ENCODE measurements at regions not wholly inside any gene's neighbourhood (a gene's known extent, or its start where the extent isn't known, plus 50 kb on each side); places are given as distances from the start of the nearest gene placed in this dataset.
"Not testable (repeated sequence)": the region's sequence is repeated elsewhere in the genome, so short reads cannot be mapped to it uniquely, and the experiment has no call there.

GRCh38 chr10:106280896-106281460, 883.5 kb downstream of the SORCS1 start:
- DNase-seq = no peak

GRCh38 chr10:106278383-106278782, 886.1 kb downstream of the SORCS1 start:
- DNase-seq = no peak

- DNase-seq = no peak
Measured at GRCh38 chr10:106271237-106271636, 893.3 kb downstream of the SORCS1 start.

GRCh38 chr10:106268000-106268399, 896.5 kb downstream of the SORCS1 start:
- DNase-seq = no peak

- no peak for DNase-seq
Measured at GRCh38 chr10:106267591-106267990, 896.9 kb downstream of the SORCS1 start.

- DNase-seq = not testable (repeated sequence)
Measured at GRCh38 chr10:106257432-106257831, 907.1 kb downstream of the SORCS1 start.

GRCh38 chr10:106255111-106255678, 909.3 kb downstream of the SORCS1 start:
- DNase-seq = no peak

- no peak for DNase-seq
Measured at GRCh38 chr10:106254071-106254470, 910.4 kb downstream of the SORCS1 start.

- DNase-seq = no peak
Measured at GRCh38 chr10:106252541-106252940, 912.0 kb downstream of the SORCS1 start.

GRCh38 chr10:106251573-106251972, 912.9 kb downstream of the SORCS1 start:
- no peak for DNase-seq

GRCh38 chr10:106242301-106242700, 922.2 kb downstream of the SORCS1 start:
- DNase-seq = no peak

- no peak for DNase-seq
Measured at GRCh38 chr10:106226828-106227227, 937.7 kb downstream of the SORCS1 start.

GRCh38 chr10:106226142-106226541, 938.4 kb downstream of the SORCS1 start:
- no peak for DNase-seq

GRCh38 chr10:106224676-106225075, 939.8 kb downstream of the SORCS1 start:
- no peak for DNase-seq

GRCh38 chr10:106217627-106218026, 946.9 kb downstream of the SORCS1 start:
- DNase-seq = no peak

- DNase-seq = no peak
Measured at GRCh38 chr10:106216085-106216484, 948.4 kb downstream of the SORCS1 start.

- DNase-seq = no peak
Measured at GRCh38 chr10:106214243-106214642, 950.3 kb downstream of the SORCS1 start.

- DNase-seq = no peak
Measured at GRCh38 chr10:106213493-106213892, 951.0 kb downstream of the SORCS1 start.

GRCh38 chr10:106198275-106198674, 966.2 kb downstream of the SORCS1 start:
- no peak for DNase-seq

- DNase-seq = peak in 1 of 2 donors; percentile 2
Measured at GRCh38 chr10:106189292-106189691, 975.2 kb downstream of the SORCS1 start.

- no peak for DNase-seq
Measured at GRCh38 chr10:106185951-106186350, 978.6 kb downstream of the SORCS1 start.

GRCh38 chr10:106183041-106183440, 981.5 kb downstream of the SORCS1 start:
- DNase-seq = no peak

GRCh38 chr10:106182542-106182941, 982.0 kb downstream of the SORCS1 start:
- no peak for DNase-seq

GRCh38 chr10:106181501-106181900, 983.0 kb downstream of the SORCS1 start:
- DNase-seq = no peak

- no peak for DNase-seq
Measured at GRCh38 chr10:106179430-106179829, 985.1 kb downstream of the SORCS1 start.
